Endothelial cell of umbilical vein (primary cell): ENCODE measurements at regions not wholly inside any gene's neighbourhood (a gene's known extent, or its start where the extent isn't known, plus 50 kb on each side); places are given as distances from the start of the nearest gene placed in this dataset.

Experiments used
- BruUV-seq: library from RNA; stranded (reverse); fragments of 400-500 nt; replicated peaks from 2 replicates; lab custom pipeline; 2021; lab: Mats Ljungman, UMichigan
- CTCF ChIA-PET: fragments of 300-600, 350-600 bp; sonication (Branson Sonifier 250); formaldehyde crosslinking; loops from one replicate; lab custom pipeline; 2021; ENCODE audit warnings: antibody characterized with exemption, inconsistent platforms; lab: Charles Lee
- POLR2A ChIA-PET: fragments of 300-600, 350-600 bp; sonication (Branson Sonifier 250); formaldehyde crosslinking; loops from one replicate; lab custom pipeline; 2021; ENCODE audit warnings: antibody characterized with exemption, inconsistent platforms; lab: Charles Lee
- DNase-seq: peaks from one replicate; pipeline ENCODE4 v3.0.0-alpha.2; 2011; ENCODE audit warnings: low read depth, low spot score
- FAIRE-seq: peaks from 2 replicates; lab custom pipeline; 2011; peaks lifted over from hg19 to GRCh38; lab: Jason Lieb, UNC
- H2AFZ ChIP-seq: 2 replicates; pipeline ENCODE4 v1.6.0; 2012; ENCODE audit warnings: low read depth, low read length, control low read depth, inconsistent platforms
- H3K27ac ChIP-seq: 2 replicates; pipeline ENCODE4 v1.5.1; 2011; ENCODE audit warnings: low read depth, mild to moderate bottlenecking, control low read depth, low read length, moderate library complexity; ENCODE audit not compliant: insufficient read depth
- H3K27me3 ChIP-seq, 2 experiments: 2 replicates each; pipeline versions ENCODE4 v1.6.0 to v1.6.1; 2011; ENCODE audit warnings: low read length in 2 of 2, mixed read lengths in 1 of 2; ENCODE audit not compliant: control insufficient read depth in 2 of 2, insufficient read depth in 2 of 2
- H3K36me3 ChIP-seq, 2 experiments: 2 replicates in 1 of 2; 3 replicates in 1 of 2; pipeline ENCODE4 v1.5.1; 2011; ENCODE audit warnings: low read length in 2 of 2, mild to moderate bottlenecking in 1 of 2, moderate library complexity in 1 of 2; ENCODE audit not compliant: control insufficient read depth in 2 of 2, insufficient read depth in 2 of 2; ENCODE audit errors: extremely low read depth in 1 of 2
- H3K4me1 ChIP-seq: 3 replicates; pipeline ENCODE4 v1.5.1; 2011; ENCODE audit warnings: mild to moderate bottlenecking, low read length; ENCODE audit not compliant: control insufficient read depth, insufficient read depth; ENCODE audit errors: extremely low read depth
- H3K4me2 ChIP-seq: 2 replicates; pipeline ENCODE4 v1.6.1; 2011; ENCODE audit warnings: low read length, control low read depth, mixed read lengths; ENCODE audit not compliant: insufficient read depth
- H3K4me3 ChIP-seq, 3 experiments: fragments of 200-600 bp in 1 of 3; sonication (generic), shearing (Covaris generic) in 1 of 3; replicated peaks in 1 of 3; 2 replicates each; pipeline ENCODE4 v1.5.1; 2011 to 2016; ENCODE audit warnings: control low read depth in 3 of 3, low read length in 3 of 3, mild to moderate bottlenecking in 2 of 3, inconsistent platforms in 1 of 3, low read depth in 1 of 3, moderate library complexity in 1 of 3; ENCODE audit not compliant: insufficient read depth in 1 of 3
- H3K79me2 ChIP-seq: 2 replicates; pipeline ENCODE4 v1.6.0; 2012; ENCODE audit warnings: low read length, inconsistent platforms; ENCODE audit not compliant: control insufficient read depth, insufficient read depth
- H3K9ac ChIP-seq: replicated peaks from 2 replicates; pipeline ENCODE3; 2011; ENCODE audit warnings: low read length, control low read depth; ENCODE audit not compliant: insufficient read depth; ENCODE audit errors: extremely low read depth
- H3K9me1 ChIP-seq: replicated peaks from 3 replicates; pipeline ENCODE4 v1.6.0; 2011; ENCODE audit warnings: mild to moderate bottlenecking, low read length; ENCODE audit not compliant: control insufficient read depth, insufficient read depth; ENCODE audit errors: extremely low read depth
- H3K9me3 ChIP-seq: replicated peaks from 2 replicates; pipeline ENCODE4 v1.5.1; 2012; ENCODE audit warnings: low read length, inconsistent platforms; ENCODE audit not compliant: control insufficient read depth, insufficient read depth
- H4K20me1 ChIP-seq: replicated peaks from 2 replicates; pipeline ENCODE3; 2011; ENCODE audit warnings: mild to moderate bottlenecking, low read length; ENCODE audit not compliant: control insufficient read depth, insufficient read depth; ENCODE audit errors: extremely low read depth
- EZH2 ChIP-seq: IDR thresholded peaks from 2 replicates; pipeline ENCODE4 v1.6.1; 2012; ENCODE audit warnings: borderline replicate concordance, low read depth, mild to moderate bottlenecking, moderate library complexity, low read length, inconsistent platforms; ENCODE audit not compliant: severe bottlenecking
- FOS ChIP-seq: IDR thresholded peaks from 2 replicates; pipeline ENCODE4 v1.6.1; 2011; ENCODE audit warnings: mild to moderate bottlenecking, low read length, moderate library complexity, borderline replicate concordance; ENCODE audit not compliant: insufficient read depth
- GATA2 ChIP-seq: IDR thresholded peaks from 2 replicates; pipeline ENCODE4 v1.7.0; 2011; ENCODE audit warnings: low read depth, mild to moderate bottlenecking, moderate library complexity, mixed read lengths, low read length; ENCODE audit not compliant: insufficient read length, insufficient read depth
- JUN ChIP-seq: IDR thresholded peaks from 2 replicates; pipeline ENCODE4 v1.6.1; 2011; ENCODE audit warnings: borderline replicate concordance, low read depth; ENCODE audit not compliant: insufficient read length, insufficient read depth
- MYC ChIP-seq: IDR thresholded peaks from one replicate; pipeline ENCODE4 v1.6.1; 2011; ENCODE audit warnings: mild to moderate bottlenecking, low read depth, low read length
- POLR2A ChIP-seq: IDR thresholded peaks from 2 replicates; pipeline ENCODE4 v1.6.1; 2012; ENCODE audit warnings: low read depth, mild to moderate bottlenecking, control low read depth, low read length
- POLR2AphosphoS5 ChIP-seq: IDR thresholded peaks from 2 replicates; pipeline ENCODE4 v1.6.1; 2012; ENCODE audit warnings: low read depth, mild to moderate bottlenecking, control low read depth, low read length, moderate library complexity; ENCODE audit not compliant: insufficient read depth
- dilution Hi-C: fragments of 300-500 bp; cut with MboI; formaldehyde crosslinking; loops from one replicate; pipeline ENCODE4 v1.15.0; 2019; ENCODE audit warnings: low sequenced_read_pairs; ENCODE audit not compliant: extremely low pct_ligation_motif_present
- intact Hi-C: fragments of 100-400 bp; cut with micrococcal nuclease; formaldehyde crosslinking; loops from one replicate; pipeline ENCODE4 v1.10.0; 2022
- TF ChIP-seq, protein P1 (sequence below): IDR thresholded peaks from 2 replicates; pipeline ENCODE4 v1.6.1; 2011; ENCODE audit not compliant: insufficient read depth, insufficient read length

DNA sequence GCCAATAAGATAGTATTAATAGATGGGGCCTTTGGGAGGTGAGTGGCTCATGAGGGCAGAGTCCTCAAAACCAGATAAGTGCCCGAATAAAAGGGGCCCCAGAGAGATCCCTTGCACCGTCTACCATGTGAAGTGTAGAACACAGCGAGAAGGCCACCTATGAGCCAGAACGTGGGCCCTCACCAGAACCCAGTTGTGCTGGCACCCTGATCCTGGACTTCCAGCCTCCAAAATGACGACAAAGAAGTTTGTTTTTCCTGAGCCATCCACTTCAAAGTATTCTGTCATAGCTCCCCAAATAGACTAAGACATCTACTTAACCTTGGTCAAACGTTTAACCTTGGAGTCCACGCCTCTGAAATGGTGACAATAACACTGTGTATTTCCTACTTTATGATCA is 158.1 kb downstream of the EFNB2 start:
- Histone ChIP-seq H3K4me3 (no peak overlapping the region), H3K27ac (no peak overlapping the region), H3K9me3 (no peaks in the 10 kb centered on the region), H3K9me1 (no peaks in the 10 kb centered on the region), H4K20me1 (no peaks in the 10 kb centered on the region), H3K79me2 (no peaks in the 10 kb centered on the region), H3K9ac (no peak overlapping the region), H3K36me3 (no peaks in the 10 kb centered on the region), H3K27me3 (no peaks in the 10 kb centered on the region), H2AFZ (no peak overlapping the region), H3K4me1 (peaks cover 34% of the 10 kb centered on the region), H3K4me2 (no peak overlapping the region)
- CTCF ChIA-PET, result no interaction called here
- POLR2A ChIA-PET, result no interaction called here
- FAIRE-seq, result no peak
- dilution Hi-C loops (no loop called here), intact Hi-C loops (loop anchor here (2.0 to 10.0 kb wide), 4 partner anchors 23 to 933 kb away; no protein-coding TSS in a partner anchor)
- no TSS peak for BruUV-seq
- DNase-seq, result no peak
- TF ChIP-seq GATA2 (no peak), JUN (no peak), MYC (no peak), EZH2 (no peak), POLR2A (no peak), POLR2AphosphoS5 (no peak), FOS (no peak)
- TF ChIP-seq, protein P1, sequence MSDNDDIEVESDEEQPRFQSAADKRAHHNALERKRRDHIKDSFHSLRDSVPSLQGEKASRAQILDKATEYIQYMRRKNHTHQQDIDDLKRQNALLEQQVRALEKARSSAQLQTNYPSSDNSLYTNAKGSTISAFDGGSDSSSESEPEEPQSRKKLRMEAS, result no peak
